HAP-1 (cell line): ENCODE measurements at regions not wholly inside any gene's neighbourhood (a gene's known extent, or its start where the extent isn't known, plus 50 kb on each side); places are given as distances from the start of the nearest gene placed in this dataset.

ENCODE experiments used
- DNase-seq, 2 experiments: peaks; one replicate each; pipeline ENCODE4 v3.0.0-alpha.2; 2016 to 2020; ENCODE audit warnings: low spot score in 2 of 2
- H3K27me3 ChIP-seq: fragments of 250-450 bp; sonication (Bioruptor Pico); 2 replicates; pipeline ENCODE4 v1.5.1; 2020; ENCODE audit warnings: low read depth, mild to moderate bottlenecking, moderate library complexity
- H3K36me3 ChIP-seq: fragments of 250-450 bp; sonication (Bioruptor Pico); replicated peaks from 2 replicates; pipeline ENCODE4 v1.5.1; 2020; ENCODE audit warnings: mild to moderate bottlenecking
- H3K4me1 ChIP-seq: fragments of 250-450 bp; sonication (Bioruptor Pico); 2 replicates; pipeline ENCODE4 v1.5.1; 2020; ENCODE audit warnings: mild to moderate bottlenecking
- H3K4me3 ChIP-seq: fragments of 250-450 bp; sonication (Bioruptor Pico); 2 replicates; pipeline ENCODE4 v1.5.1; 2020; ENCODE audit warnings: mild to moderate bottlenecking, moderate library complexity
- H3K9me3 ChIP-seq: fragments of 250-450 bp; sonication (Bioruptor Pico); 2 replicates; pipeline ENCODE4 v1.5.1; 2020; ENCODE audit warnings: mild to moderate bottlenecking, moderate library complexity
- in situ Hi-C: fragments of 300-500 bp; cut with MboI; formaldehyde crosslinking; loops from 3 replicates; pipeline ENCODE4 v1.14.3; 2020; ENCODE audit warnings: low sequenced_read_pairs, inconsistent platforms, mixed read lengths

GRCh38 chr6:22059946-22060345 lies 236.9 kb downstream of the PRL start:
- no peaks in the 10 kb centered on the region for H3K4me1 ChIP-seq
- DNase-seq: no peak
- in situ Hi-C loops: no loop called here
- H3K36me3 ChIP-seq: no peaks in the 10 kb centered on the region
- H3K9me3 ChIP-seq: 0 out of 2 replicates have a peak, but pooled peaks cover 2% of the 10 kb centered on the region
- H3K4me3 ChIP-seq: no peak overlapping the region
- no peaks in the 10 kb centered on the region for H3K27me3 ChIP-seq

- DNase-seq: no peak
- no peaks in the 10 kb centered on the region for H3K9me3 ChIP-seq
- in situ Hi-C loops: no loop called here
- no peak overlapping the region for H3K4me3 ChIP-seq
- no peaks in the 10 kb centered on the region for H3K27me3 ChIP-seq
- H3K36me3 ChIP-seq: no peaks in the 10 kb centered on the region
- no peaks in the 10 kb centered on the region for H3K4me1 ChIP-seq
Observed at GRCh38 chr6:22062807-22063408, 233.9 kb downstream of the PRL start.

- Histone ChIP-seq H3K36me3 (no peaks in the 10 kb centered on the region), H3K4me3 (no peak overlapping the region), H3K4me1 (no peaks in the 10 kb centered on the region), H3K27me3 (no peaks in the 10 kb centered on the region), H3K9me3 (no peaks in the 10 kb centered on the region)
- no peak for DNase-seq
- in situ Hi-C loops: no loop called here
Observed at GRCh38 chr6:22064558-22064957, 232.3 kb downstream of the PRL start.

- DNase-seq: no peak
- no peaks in the 10 kb centered on the region for H3K4me1 ChIP-seq
- in situ Hi-C loops: no loop called here
- no peak overlapping the region for H3K4me3 ChIP-seq
- no peaks in the 10 kb centered on the region for H3K36me3 ChIP-seq
- no peaks in the 10 kb centered on the region for H3K27me3 ChIP-seq
- no peaks in the 10 kb centered on the region for H3K9me3 ChIP-seq
Observed at GRCh38 chr6:22067122-22067521, 229.7 kb downstream of the PRL start.

GRCh38 chr6:22067671-22068070 lies 229.2 kb downstream of the PRL start:
- H3K27me3 ChIP-seq: no peaks in the 10 kb centered on the region
- DNase-seq: no peak
- no peak overlapping the region for H3K4me3 ChIP-seq
- H3K36me3 ChIP-seq: no peaks in the 10 kb centered on the region
- no peaks in the 10 kb centered on the region for H3K9me3 ChIP-seq
- no peaks in the 10 kb centered on the region for H3K4me1 ChIP-seq
- in situ Hi-C loops: no loop called here

GRCh38 chr6:22068561-22069305 lies 228.1 kb downstream of the PRL start:
- in situ Hi-C loops: no loop called here
- H3K4me1 ChIP-seq: no peaks in the 10 kb centered on the region
- no peak for DNase-seq
- no peaks in the 10 kb centered on the region for H3K27me3 ChIP-seq
- H3K36me3 ChIP-seq: no peaks in the 10 kb centered on the region
- no peaks in the 10 kb centered on the region for H3K9me3 ChIP-seq
- no peak overlapping the region for H3K4me3 ChIP-seq

GRCh38 chr6:22069306-22069800 lies 227.5 kb downstream of the PRL start:
- Histone ChIP-seq H3K9me3 (no peaks in the 10 kb centered on the region), H3K4me3 (no peak overlapping the region), H3K36me3 (no peaks in the 10 kb centered on the region), H3K4me1 (no peaks in the 10 kb centered on the region), H3K27me3 (no peaks in the 10 kb centered on the region)
- in situ Hi-C loops: no loop called here
- no peak for DNase-seq

GRCh38 chr6:22071270-22072041 lies 225.4 kb downstream of the PRL start:
- Histone ChIP-seq H3K4me1 (no peaks in the 10 kb centered on the region), H3K27me3 (no peaks in the 10 kb centered on the region), H3K4me3 (no peak overlapping the region), H3K9me3 (no peaks in the 10 kb centered on the region), H3K36me3 (no peaks in the 10 kb centered on the region)
- no peak for DNase-seq
- in situ Hi-C loops: no loop called here

GRCh38 chr6:22072949-22073348 lies 223.9 kb downstream of the PRL start:
- DNase-seq: no peak
- Histone ChIP-seq H3K27me3 (no peaks in the 10 kb centered on the region), H3K4me1 (no peaks in the 10 kb centered on the region), H3K36me3 (no peaks in the 10 kb centered on the region), H3K9me3 (no peaks in the 10 kb centered on the region), H3K4me3 (no peak overlapping the region)
- in situ Hi-C loops: no loop called here

GRCh38 chr6:22073516-22074198 lies 223.2 kb downstream of the PRL start:
- DNase-seq: no peak
- in situ Hi-C loops: no loop called here
- H3K36me3 ChIP-seq: no peaks in the 10 kb centered on the region
- no peaks in the 10 kb centered on the region for H3K27me3 ChIP-seq
- no peaks in the 10 kb centered on the region for H3K9me3 ChIP-seq
- H3K4me3 ChIP-seq: no peak overlapping the region
- no peaks in the 10 kb centered on the region for H3K4me1 ChIP-seq

- Histone ChIP-seq H3K36me3 (no peaks in the 10 kb centered on the region), H3K9me3 (no peaks in the 10 kb centered on the region), H3K27me3 (no peaks in the 10 kb centered on the region), H3K4me1 (no peaks in the 10 kb centered on the region), H3K4me3 (no peak overlapping the region)
- no peak for DNase-seq
- in situ Hi-C loops: no loop called here
Observed at GRCh38 chr6:22078288-22078687, 218.5 kb downstream of the PRL start.

- in situ Hi-C loops: no loop called here
Observed at GRCh38 chr6:22078802-22079545, 217.9 kb downstream of the PRL start.

GRCh38 chr6:22079783-22080182 lies 217.1 kb downstream of the PRL start:
- Histone ChIP-seq H3K4me3 (no peak overlapping the region), H3K36me3 (no peaks in the 10 kb centered on the region), H3K9me3 (no peaks in the 10 kb centered on the region), H3K4me1 (no peaks in the 10 kb centered on the region), H3K27me3 (no peaks in the 10 kb centered on the region)
- DNase-seq: no peak
- in situ Hi-C loops: no loop called here

More at GRCh38 chr6:22078802-22079545, 217.9 kb downstream of the PRL start:
- H3K4me3 ChIP-seq: no peak overlapping the region
- no peaks in the 10 kb centered on the region for H3K36me3 ChIP-seq
- no peaks in the 10 kb centered on the region for H3K4me1 ChIP-seq
- no peak for DNase-seq
- no peaks in the 10 kb centered on the region for H3K27me3 ChIP-seq
- H3K9me3 ChIP-seq: no peaks in the 10 kb centered on the region
